Esophagus muscularis mucosa (tissue), 4 donors: ENCODE measurements at regions not wholly inside any gene's neighbourhood (a gene's known extent, or its start where the extent isn't known, plus 50 kb on each side); places are given as distances from the start of the nearest gene placed in this dataset.

Source experiments
- DNase-seq: peaks from one replicate; pipeline ENCODE4 v3.0.0-alpha.2; 2017; ENCODE audit errors: extremely low spot score
- H3K27ac ChIP-seq, 4 donors: fragments of 200-600 bp; sonication (generic); replicated peaks in 1 of 4; 1 replicate in 3 of 4; 2 replicates in 1 of 4; pipeline ENCODE4 v1.5.1; 2016 to 2019; ENCODE audit warnings: mild to moderate bottlenecking in 1 of 4
- H3K27me3 ChIP-seq, 4 donors: fragments of 200-600 bp; sonication (generic); one replicate each; pipeline versions ENCODE4 v1.5.1 to v1.6.0; 2016 to 2019
- H3K36me3 ChIP-seq, 4 donors: fragments of 200-600 bp; sonication (generic); one replicate each; pipeline ENCODE4 v1.5.1; 2016 to 2019
- H3K4me1 ChIP-seq, 4 donors: fragments of 200-600 bp; sonication (generic); one replicate each; pipeline ENCODE4 v1.5.1; 2016 to 2019
- H3K4me3 ChIP-seq, 4 donors: fragments of 200-600 bp; sonication (generic); 1 replicate in 2 of 4; 2 replicates in 2 of 4; pipeline ENCODE4 v1.5.1; 2016 to 2019; ENCODE audit warnings: mild to moderate bottlenecking in 4 of 4, moderate library complexity in 1 of 4
- H3K9me3 ChIP-seq, 4 donors: fragments of 200-600 bp; sonication (generic); 1 replicate in 3 of 4; 2 replicates in 1 of 4; pipeline ENCODE4 v1.5.1; 2016 to 2019
- EP300 ChIP-seq: sonication (generic); formaldehyde crosslinking; IDR thresholded peaks from one replicate; pipeline ENCODE4 v1.6.1; 2017; ENCODE audit warnings: antibody characterized with exemption
- POLR2A ChIP-seq: fragments of 450-650 bp; IDR thresholded peaks from one replicate; pipeline ENCODE4 v1.6.1; 2017; ENCODE audit warnings: antibody characterized with exemption, moderate library complexity, mild to moderate bottlenecking, low read depth
- POLR2AphosphoS5 ChIP-seq, 2 donors: sonication (generic); formaldehyde crosslinking; IDR thresholded peaks; one replicate each; pipeline ENCODE4 v1.6.1; 2017; ENCODE audit warnings: antibody characterized with exemption in 2 of 2
- WGBS: methylation state at CpG from one replicate; pipeline ENCODE4 v1.1.5; 2018; 5-methylcytosine and 5-hydroxymethylcytosine counted together
- intact Hi-C: fragments of 100-400 bp; cut with DNase I; formaldehyde crosslinking; loops from one replicate; pipeline ENCODE4 v1.15.1; 2023
- TF ChIP-seq, protein P1 (sequence below), 3 experiments: fragments of 200-600 bp in 2 of 3; fragments of 450-650 bp in 1 of 3; sonication (generic) in 2 of 3; IDR thresholded peaks; one replicate each; pipeline ENCODE4 v1.5.1; 2017 to 2019; ENCODE audit warnings: antibody characterized with exemption in 3 of 3, mild to moderate bottlenecking in 2 of 3, moderate library complexity in 1 of 3

DNA sequence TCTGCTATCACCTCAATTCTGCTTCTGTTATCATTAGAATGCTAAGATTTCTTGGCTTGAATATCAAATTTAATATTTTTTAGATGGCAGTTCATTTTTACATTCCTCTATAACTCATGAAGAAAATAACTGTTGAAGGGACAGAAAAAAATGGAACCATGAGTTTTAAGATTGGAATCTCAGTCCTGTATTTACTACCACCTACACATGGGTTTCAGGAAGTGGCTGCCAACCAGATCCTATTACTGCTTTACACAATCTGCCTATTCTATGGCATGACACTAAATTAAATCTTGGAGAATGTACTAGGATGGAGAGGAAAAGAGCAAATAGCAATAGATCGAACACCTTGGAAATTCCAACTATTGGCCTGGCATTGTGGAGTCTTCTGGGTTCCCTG, 140.8 kb downstream of the DUSP6 start:
- H3K4me1 ChIP-seq, result peaks cover 0 to 19% (median 12%) of the 10 kb centered on the region in 4 donors
- WGBS, result 95% methylated on average over 1 of the region's 1 CpG
- H3K9me3 ChIP-seq, result no peaks in the 10 kb centered on the region
- H3K27ac ChIP-seq, result peak overlapping the region in 1 of 4 donors; percentile 41
- no peaks in the 10 kb centered on the region for H3K27me3 ChIP-seq
- no peak overlapping the region for H3K4me3 ChIP-seq
- TF ChIP-seq, protein P1, sequence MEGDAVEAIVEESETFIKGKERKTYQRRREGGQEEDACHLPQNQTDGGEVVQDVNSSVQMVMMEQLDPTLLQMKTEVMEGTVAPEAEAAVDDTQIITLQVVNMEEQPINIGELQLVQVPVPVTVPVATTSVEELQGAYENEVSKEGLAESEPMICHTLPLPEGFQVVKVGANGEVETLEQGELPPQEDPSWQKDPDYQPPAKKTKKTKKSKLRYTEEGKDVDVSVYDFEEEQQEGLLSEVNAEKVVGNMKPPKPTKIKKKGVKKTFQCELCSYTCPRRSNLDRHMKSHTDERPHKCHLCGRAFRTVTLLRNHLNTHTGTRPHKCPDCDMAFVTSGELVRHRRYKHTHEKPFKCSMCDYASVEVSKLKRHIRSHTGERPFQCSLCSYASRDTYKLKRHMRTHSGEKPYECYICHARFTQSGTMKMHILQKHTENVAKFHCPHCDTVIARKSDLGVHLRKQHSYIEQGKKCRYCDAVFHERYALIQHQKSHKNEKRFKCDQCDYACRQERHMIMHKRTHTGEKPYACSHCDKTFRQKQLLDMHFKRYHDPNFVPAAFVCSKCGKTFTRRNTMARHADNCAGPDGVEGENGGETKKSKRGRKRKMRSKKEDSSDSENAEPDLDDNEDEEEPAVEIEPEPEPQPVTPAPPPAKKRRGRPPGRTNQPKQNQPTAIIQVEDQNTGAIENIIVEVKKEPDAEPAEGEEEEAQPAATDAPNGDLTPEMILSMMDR (IDR thresholded peaks at IDR 0.05), result no peak
- TF ChIP-seq POLR2A (no peak), EP300 (no peak), POLR2AphosphoS5 (IDR thresholded peaks at IDR 0.05) (no peak)
- intact Hi-C loops, result no loop called here
- no peaks in the 10 kb centered on the region for H3K36me3 ChIP-seq
- no peak for DNase-seq

DNA sequence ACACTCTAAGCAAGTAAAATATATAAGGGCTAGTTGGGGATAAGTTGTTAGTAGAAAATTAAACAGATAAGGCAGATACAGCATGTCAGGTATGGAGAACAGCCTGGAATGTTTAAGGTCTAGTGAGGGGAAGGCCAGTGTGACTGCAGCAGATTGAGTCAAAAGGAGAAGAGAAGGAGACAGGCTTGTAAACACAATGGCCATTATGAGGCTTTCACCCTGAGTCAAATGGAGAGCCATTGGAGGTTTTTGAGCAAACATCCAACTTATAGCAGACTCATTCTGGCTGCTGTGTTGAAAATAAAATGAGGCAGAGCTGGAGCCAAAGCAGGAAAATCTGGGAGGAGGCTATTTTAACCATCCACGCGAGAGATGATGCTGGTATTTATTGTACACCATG, 142.0 kb downstream of the DUSP6 start:
- H3K27me3 ChIP-seq, result no peaks in the 10 kb centered on the region
- intact Hi-C loops, result no loop called here
- DNase-seq, result no peak
- H3K4me1 ChIP-seq, result peaks cover 0 to 19% (median 12%) of the 10 kb centered on the region in 4 donors
- H3K9me3 ChIP-seq, result no peaks in the 10 kb centered on the region
- no peaks in the 10 kb centered on the region for H3K36me3 ChIP-seq
- H3K27ac ChIP-seq, result no peak overlapping the region
- WGBS, result 91% methylated on average over 2 of the region's 2 CpGs
- no peak for TF ChIP-seq POLR2AphosphoS5 (IDR thresholded peaks at IDR 0.05)
- no peak overlapping the region for H3K4me3 ChIP-seq

DNA sequence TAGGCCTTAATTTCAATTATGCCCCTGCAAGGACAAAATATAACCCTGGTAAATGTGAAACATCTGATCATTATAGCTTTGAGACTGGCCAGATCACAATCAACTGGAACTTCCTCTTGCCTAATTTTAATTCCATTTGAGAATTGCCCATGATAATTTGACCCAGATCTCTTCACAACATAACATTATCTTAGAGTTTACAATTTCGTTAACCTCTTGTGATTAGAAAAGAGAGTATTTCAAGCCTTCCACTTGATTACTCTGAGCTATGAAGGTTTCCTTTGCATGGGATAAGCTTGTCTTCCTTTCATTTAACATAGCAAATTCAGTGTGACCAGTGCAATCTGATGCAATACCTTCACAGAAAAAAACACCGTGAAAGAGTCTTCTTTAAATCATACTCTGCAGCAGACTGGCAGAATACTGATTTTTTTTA, 143.6 kb downstream of the DUSP6 start:
- Histone ChIP-seq H3K9me3 (no peaks in the 10 kb centered on the region), H3K27me3 (no peaks in the 10 kb centered on the region), H3K4me3 (no peak overlapping the region), H3K4me1 (peaks cover 0 to 19% (median 12%) of the 10 kb centered on the region in 4 donors), H3K36me3 (no peaks in the 10 kb centered on the region), H3K27ac (no peak overlapping the region)
- no peak for DNase-seq
- 82% methylated on average over 2 of the region's 2 CpGs for WGBS
- TF ChIP-seq POLR2AphosphoS5 (IDR thresholded peaks at IDR 0.05) (no peak), EP300 (no peak), POLR2A (no peak)
- TF ChIP-seq, protein P1 (IDR thresholded peaks at IDR 0.05), result no peak
- intact Hi-C loops, result no loop called here

DNA sequence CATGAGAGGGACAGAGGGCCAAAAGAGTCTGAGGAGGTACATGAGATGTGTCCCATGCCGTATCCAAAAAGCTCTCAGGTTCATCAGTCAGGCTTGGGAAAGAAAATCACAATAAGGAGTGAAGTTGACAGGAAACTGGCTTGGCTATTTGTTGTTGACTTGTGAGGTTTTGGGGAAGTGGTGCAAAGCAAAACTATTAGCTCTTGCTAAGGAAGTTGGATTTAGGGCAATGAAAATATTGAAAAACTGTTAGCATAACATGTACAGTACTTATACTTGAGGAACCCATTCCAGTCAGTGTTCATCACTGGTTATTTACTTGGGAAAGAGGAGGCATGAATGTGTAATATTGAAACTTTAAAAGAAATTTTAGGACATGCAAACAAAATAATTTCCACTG, 145.9 kb downstream of the DUSP6 start:
- DNase-seq, result no peak
- no peak for TF ChIP-seq POLR2A
- no peak for TF ChIP-seq POLR2AphosphoS5 (IDR thresholded peaks at IDR 0.05)
- TF ChIP-seq EP300, result no peak
- TF ChIP-seq, protein P1 (IDR thresholded peaks at IDR 0.05), result no peak
- intact Hi-C loops, result no loop called here
- H3K36me3 ChIP-seq, result no peaks in the 10 kb centered on the region
- no peaks in the 10 kb centered on the region for H3K27me3 ChIP-seq
- no peak overlapping the region for H3K4me3 ChIP-seq
- H3K9me3 ChIP-seq, result no peaks in the 10 kb centered on the region
- no peak overlapping the region for H3K27ac ChIP-seq
- WGBS, result 71% methylated on average over 1 of the region's 1 CpG
- H3K4me1 ChIP-seq, result no peaks in the 10 kb centered on the region

DNA sequence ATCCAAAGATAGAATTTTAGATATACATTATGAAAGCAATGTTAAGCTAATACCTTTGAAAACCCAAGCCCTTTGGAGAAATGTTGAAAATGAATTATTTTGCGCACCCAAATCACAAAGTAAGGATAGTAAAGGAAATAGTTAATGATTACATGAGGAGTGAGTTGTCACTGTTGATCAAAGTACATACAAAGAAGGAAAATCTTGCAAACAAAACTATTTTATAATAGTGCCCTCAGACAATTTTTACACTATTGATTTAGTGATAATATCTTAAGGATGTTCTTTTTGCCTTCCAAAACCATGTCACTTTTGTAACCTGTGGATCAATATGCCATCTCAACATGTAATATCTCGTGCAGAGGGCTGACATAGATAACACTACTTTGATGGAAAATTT, 146.8 kb downstream of the DUSP6 start:
- H3K9me3 ChIP-seq, result no peaks in the 10 kb centered on the region
- intact Hi-C loops, result no loop called here
- DNase-seq, result no peak
- no peak overlapping the region for H3K4me3 ChIP-seq
- TF ChIP-seq EP300 (no peak), POLR2AphosphoS5 (IDR thresholded peaks at IDR 0.05) (no peak), POLR2A (no peak)
- TF ChIP-seq, protein P1 (IDR thresholded peaks at IDR 0.05), result no peak
- no peak overlapping the region for H3K27ac ChIP-seq
- no peaks in the 10 kb centered on the region for H3K27me3 ChIP-seq
- no peaks in the 10 kb centered on the region for H3K4me1 ChIP-seq
- 98% methylated on average over 2 of the region's 2 CpGs for WGBS
- no peaks in the 10 kb centered on the region for H3K36me3 ChIP-seq
